NT2/D1 (cell line): ENCODE measurements at regions not wholly inside any gene's neighbourhood (a gene's known extent, or its start where the extent isn't known, plus 50 kb on each side); places are given as distances from the start of the nearest gene placed in this dataset.

Source experiments
- SUZ12 ChIP-seq: IDR thresholded peaks from 2 replicates; pipeline ENCODE4 v1.6.1; 2011; ENCODE audit not compliant: insufficient read length, insufficient read depth; ENCODE audit errors: extremely low read depth
- YY1 ChIP-seq: IDR thresholded peaks from 2 replicates; pipeline ENCODE4 v1.6.1; 2011; ENCODE audit not compliant: insufficient read length, insufficient read depth
- ZNF274 ChIP-seq: IDR thresholded peaks from 2 replicates; pipeline ENCODE4 v1.6.1; 2011; ENCODE audit warnings: mild to moderate bottlenecking, low read depth, low read length

DNA sequence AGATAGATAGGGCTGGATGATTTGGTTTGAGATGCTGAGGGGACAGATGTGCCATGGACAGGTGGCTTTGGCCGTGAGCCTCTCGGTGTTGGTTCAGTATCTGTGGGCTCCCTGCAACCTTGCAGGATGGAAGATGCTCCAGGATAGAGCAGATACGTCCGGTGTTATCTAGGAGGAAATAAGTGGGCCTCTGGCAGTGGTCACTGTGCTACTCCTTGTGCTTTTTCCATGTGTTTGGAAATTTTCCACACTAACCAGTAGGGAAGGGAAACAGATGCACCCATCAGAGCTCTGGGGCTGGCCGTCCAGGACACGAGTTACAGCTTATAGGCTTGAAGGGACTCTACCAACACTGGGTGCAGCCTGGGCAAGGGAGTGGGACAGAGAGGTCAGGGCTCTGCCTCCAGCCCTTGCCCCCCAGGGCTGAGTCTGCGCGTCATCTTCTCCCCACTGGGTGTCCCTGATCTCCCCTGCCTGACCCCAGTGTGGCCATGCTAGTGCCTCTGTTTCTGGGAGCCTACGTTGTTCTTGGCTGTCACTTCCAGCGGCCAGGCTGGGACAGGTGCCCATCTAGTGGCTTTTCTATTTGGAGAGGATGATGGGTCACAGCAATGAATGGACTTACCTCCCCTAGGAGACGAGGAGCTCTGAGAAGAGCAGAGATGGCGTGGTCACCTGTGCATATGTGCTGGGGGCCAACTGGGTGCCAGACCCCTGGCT lies 166.9 kb downstream of the SEC14L1 start:
- TF ChIP-seq ZNF274 = no peak
- TF ChIP-seq SUZ12 = no peak
- TF ChIP-seq YY1 = no peak
